BE2C (cell line): ENCODE measurements at regions not wholly inside any gene's neighbourhood (a gene's known extent, or its start where the extent isn't known, plus 50 kb on each side); places are given as distances from the start of the nearest gene placed in this dataset.

ENCODE experiments used
- DNase-seq: peaks from one replicate; pipeline ENCODE4 v3.0.0-alpha.2; 2020
- H3K27me3 ChIP-seq: fragments of 250-450 bp; sonication (Bioruptor Pico); 2 replicates; pipeline ENCODE4 v1.5.1; 2020; ENCODE audit warnings: mild to moderate bottlenecking
- H3K36me3 ChIP-seq: fragments of 250-450 bp; sonication (Bioruptor Pico); 2 replicates; pipeline ENCODE4 v1.5.1; 2020; ENCODE audit warnings: mild to moderate bottlenecking
- H3K4me1 ChIP-seq: fragments of 250-450 bp; sonication (Bioruptor Pico); 2 replicates; pipeline ENCODE4 v1.5.1; 2020
- H3K4me3 ChIP-seq: 2 replicates; pipeline ENCODE4 v1.5.1; 2011; ENCODE audit warnings: low read depth, low read length
- H3K9me3 ChIP-seq: fragments of 250-450 bp; sonication (Bioruptor Pico); 2 replicates; pipeline ENCODE4 v1.5.1; 2020
- TF ChIP-seq, protein P1 (sequence below): IDR thresholded peaks from 2 replicates; pipeline ENCODE4 v1.5.1; 2012; ENCODE audit warnings: mild to moderate bottlenecking, low read depth, low read length

DNA sequence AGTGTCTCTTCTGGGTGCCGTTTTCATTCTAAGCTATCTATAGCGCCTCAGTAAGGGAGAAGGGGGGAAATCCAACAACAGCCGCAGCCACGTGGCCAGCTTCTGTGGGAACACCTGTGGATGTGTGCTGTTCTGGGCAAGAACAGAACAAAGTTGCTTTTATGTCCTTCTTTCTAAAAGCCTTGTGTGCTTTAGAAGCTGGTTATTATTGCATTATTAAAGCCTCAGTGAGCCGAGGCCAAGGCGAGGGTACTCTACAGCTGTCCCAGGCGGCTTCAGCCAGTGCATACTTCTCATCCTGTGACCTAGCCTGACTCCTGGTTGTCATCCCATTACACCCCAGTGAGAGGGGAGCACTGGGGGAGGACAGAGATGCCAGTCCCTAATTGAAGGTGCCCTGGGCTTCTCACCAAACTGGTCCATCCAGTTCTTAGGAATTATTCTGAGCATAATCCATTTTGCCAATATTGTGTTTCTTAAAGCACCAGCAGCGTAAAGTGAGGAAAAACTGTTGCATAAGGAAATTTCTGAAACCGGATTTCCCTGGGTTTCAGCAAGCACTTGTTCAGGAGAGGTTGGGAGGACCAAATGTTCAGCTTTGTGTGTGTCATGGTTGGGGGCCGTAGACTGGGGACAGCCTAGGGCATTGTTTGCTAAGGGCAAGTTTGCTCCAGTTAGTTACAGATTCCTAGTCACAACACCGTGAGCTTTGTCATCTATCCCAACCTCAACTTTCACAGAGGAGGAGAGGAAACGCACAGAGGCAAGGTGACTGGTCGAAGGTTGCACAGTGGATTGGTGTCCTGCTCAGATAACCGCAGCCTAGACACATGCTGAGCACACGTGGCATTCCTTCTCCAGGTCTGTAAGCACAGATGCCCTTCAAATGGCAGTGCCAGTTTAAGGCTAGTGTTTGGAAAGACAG lies 61.0 kb upstream of the ATP1A1 start:
- Histone ChIP-seq H3K9me3 (no peaks in the 10 kb centered on the region), H3K27me3 (no peaks in the 10 kb centered on the region), H3K4me1 (no peaks in the 10 kb centered on the region), H3K4me3 (no peak overlapping the region), H3K36me3 (no peaks in the 10 kb centered on the region)
- DNase-seq = no peak
- TF ChIP-seq, protein P1, sequence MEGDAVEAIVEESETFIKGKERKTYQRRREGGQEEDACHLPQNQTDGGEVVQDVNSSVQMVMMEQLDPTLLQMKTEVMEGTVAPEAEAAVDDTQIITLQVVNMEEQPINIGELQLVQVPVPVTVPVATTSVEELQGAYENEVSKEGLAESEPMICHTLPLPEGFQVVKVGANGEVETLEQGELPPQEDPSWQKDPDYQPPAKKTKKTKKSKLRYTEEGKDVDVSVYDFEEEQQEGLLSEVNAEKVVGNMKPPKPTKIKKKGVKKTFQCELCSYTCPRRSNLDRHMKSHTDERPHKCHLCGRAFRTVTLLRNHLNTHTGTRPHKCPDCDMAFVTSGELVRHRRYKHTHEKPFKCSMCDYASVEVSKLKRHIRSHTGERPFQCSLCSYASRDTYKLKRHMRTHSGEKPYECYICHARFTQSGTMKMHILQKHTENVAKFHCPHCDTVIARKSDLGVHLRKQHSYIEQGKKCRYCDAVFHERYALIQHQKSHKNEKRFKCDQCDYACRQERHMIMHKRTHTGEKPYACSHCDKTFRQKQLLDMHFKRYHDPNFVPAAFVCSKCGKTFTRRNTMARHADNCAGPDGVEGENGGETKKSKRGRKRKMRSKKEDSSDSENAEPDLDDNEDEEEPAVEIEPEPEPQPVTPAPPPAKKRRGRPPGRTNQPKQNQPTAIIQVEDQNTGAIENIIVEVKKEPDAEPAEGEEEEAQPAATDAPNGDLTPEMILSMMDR = no peak

DNA sequence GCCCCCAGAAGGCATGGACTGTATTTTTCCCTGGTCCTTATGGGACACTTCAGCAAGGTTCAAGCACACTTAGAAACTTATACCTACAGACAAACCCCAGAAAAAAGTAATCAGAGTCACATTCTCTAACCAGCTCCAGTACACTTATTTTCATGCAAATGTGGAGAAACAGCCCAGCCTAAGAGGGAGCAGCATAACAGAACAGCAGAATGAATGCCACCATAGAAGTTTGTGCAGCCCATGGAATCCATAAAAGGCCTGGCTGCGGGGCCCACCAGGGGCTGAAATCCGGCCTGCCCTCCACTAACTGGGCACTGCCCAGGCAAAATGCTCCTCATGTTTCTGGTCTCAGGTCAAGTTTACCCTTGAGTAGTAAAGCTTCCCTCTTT lies 60.4 kb upstream of the ATP1A1 start:
- no peak for DNase-seq
- TF ChIP-seq, protein P1 = no peak
- Histone ChIP-seq H3K36me3 (no peaks in the 10 kb centered on the region), H3K4me3 (no peak overlapping the region), H3K27me3 (no peaks in the 10 kb centered on the region), H3K4me1 (no peaks in the 10 kb centered on the region), H3K9me3 (no peaks in the 10 kb centered on the region)

DNA sequence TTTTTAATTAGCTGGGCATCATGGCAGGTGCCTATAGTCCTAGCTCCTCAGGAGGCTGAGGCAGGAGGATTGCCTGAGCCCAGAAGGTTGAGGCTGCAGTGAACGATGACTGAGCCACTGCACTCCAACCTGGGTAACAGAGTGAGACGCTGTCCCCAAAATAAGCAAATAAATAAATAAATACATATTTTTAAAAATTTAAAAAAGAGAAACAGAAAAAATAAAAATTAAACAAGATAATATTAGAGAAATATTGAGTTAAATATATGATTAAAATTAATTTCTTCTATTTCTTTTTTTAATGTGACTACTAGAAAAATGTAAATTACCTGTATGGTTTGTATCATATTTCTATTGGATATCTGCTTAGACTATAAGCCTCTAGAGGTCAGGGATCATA lies 59.3 kb upstream of the ATP1A1 start:
- no peak for DNase-seq
- TF ChIP-seq, protein P1 = no peak

DNA sequence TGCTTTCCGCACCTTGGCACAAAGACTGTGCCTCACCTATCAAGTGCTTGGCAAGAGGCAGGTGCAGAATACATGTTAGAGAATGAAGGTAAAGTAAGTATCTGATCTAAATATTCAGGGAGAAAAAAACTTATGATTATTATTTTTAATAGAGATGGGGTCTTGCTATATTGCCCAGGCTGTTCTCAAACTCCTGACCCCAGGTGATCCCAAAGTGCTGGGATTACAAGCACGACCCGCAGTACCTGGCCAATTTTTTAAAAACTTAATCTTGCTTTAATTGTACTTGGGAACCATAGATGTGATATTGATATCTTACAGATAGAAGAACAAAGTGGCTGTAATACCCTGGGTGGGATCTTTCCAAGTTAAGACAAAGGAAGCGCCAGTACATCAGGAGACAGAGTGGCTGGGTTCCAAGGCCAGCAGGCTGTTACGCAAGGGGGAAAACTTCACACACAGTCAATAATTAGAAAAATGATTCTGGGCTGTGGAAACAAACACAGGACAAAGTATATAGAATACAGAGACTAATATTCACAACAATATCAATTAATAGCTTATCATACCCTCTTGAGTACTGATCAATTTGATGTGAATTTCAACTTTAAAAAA lies 58.6 kb upstream of the ATP1A1 start:
- no peak for DNase-seq
- H3K9me3 ChIP-seq = no peaks in the 10 kb centered on the region
- H3K4me3 ChIP-seq = no peak overlapping the region
- TF ChIP-seq, protein P1 = no peak
- H3K4me1 ChIP-seq = no peaks in the 10 kb centered on the region
- no peaks in the 10 kb centered on the region for H3K27me3 ChIP-seq
- H3K36me3 ChIP-seq = no peaks in the 10 kb centered on the region

More for the DNA sequence above, 59.3 kb upstream of the ATP1A1 start:
- Histone ChIP-seq H3K27me3 (no peaks in the 10 kb centered on the region), H3K36me3 (no peaks in the 10 kb centered on the region), H3K9me3 (no peaks in the 10 kb centered on the region), H3K4me3 (no peak overlapping the region), H3K4me1 (no peaks in the 10 kb centered on the region)

DNA sequence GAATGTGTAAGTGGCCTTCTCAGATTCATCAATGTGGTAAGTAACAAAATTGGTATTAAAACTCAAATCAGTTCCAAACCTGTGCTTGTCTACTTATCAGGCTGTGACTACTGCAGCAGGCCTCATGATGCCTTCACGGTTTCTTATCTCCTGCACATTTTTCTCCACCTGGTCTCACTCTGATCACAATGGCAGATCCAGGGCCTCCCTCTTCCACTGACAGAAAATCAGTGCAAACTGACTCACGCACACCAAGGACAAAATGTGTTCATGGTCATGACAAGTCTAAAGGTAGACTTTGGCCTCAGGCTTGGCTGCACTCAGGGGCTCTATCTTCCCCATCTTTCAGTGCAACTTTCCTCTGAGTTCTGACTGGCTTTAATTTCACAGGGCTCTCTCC lies 56.7 kb upstream of the ATP1A1 start:
- Histone ChIP-seq H3K36me3 (no peaks in the 10 kb centered on the region), H3K4me1 (no peaks in the 10 kb centered on the region), H3K9me3 (no peaks in the 10 kb centered on the region), H3K27me3 (no peaks in the 10 kb centered on the region), H3K4me3 (no peak overlapping the region)
- DNase-seq = no peak
- TF ChIP-seq, protein P1 = no peak

DNA sequence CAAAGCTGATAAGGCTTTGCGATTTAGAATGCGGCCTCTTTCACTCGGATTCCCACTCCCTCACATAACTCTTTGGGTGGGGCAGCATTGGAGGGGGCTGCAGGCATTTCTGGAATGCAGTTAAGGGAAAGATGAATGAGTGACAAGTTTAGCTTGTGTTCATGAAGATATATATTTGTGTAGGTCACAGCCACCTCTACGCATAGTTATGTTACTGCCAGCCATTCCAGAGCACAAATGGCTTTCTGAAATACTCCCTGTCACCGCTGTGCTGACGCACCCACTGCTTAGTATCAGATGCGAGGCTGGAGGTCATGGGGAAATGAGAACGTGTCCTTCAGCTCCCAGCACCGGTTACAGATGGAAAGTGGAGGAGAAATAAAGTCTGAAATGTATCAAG lies 54.1 kb upstream of the ATP1A1 start:
- TF ChIP-seq, protein P1 = no peak
- Histone ChIP-seq H3K27me3 (no peaks in the 10 kb centered on the region), H3K9me3 (no peaks in the 10 kb centered on the region), H3K36me3 (no peaks in the 10 kb centered on the region), H3K4me3 (no peak overlapping the region), H3K4me1 (no peaks in the 10 kb centered on the region)
- no peak for DNase-seq
